ENCODE measurements at regions not wholly inside any gene's neighbourhood (a gene's known extent, or its start where the extent isn't known, plus 50 kb on each side); places are given as distances from the start of the nearest gene placed in this dataset.

DNA sequence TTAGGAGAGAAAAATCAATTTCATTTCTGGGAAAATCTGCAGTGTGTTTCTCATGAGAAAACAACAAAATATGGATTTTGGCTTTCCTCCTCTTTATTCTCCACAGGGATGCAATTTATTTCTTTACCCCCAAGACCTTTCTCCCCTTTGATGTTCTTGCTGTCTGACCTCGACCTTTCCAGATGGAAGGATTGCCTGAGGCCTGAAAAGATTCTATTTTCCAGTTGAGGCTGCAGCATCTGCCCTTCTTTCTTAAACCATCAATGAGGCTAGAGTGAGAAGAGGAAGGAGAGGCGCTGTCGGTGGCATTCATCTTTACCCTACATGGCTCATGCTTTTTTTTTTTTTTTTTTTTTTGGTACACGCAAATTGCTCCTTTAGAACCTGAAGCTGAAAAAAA lies 344.2 kb upstream of the BTBD3 start:
- no peak for TF ChIP-seq RXRA (CRISPR knock-in tag; IDR thresholded peaks at IDR 0.05)
- no peak for TF ChIP-seq ZNF230 (CRISPR knock-in tag; IDR thresholded peaks at IDR 0.05)
- TF ChIP-seq, protein P1, sequence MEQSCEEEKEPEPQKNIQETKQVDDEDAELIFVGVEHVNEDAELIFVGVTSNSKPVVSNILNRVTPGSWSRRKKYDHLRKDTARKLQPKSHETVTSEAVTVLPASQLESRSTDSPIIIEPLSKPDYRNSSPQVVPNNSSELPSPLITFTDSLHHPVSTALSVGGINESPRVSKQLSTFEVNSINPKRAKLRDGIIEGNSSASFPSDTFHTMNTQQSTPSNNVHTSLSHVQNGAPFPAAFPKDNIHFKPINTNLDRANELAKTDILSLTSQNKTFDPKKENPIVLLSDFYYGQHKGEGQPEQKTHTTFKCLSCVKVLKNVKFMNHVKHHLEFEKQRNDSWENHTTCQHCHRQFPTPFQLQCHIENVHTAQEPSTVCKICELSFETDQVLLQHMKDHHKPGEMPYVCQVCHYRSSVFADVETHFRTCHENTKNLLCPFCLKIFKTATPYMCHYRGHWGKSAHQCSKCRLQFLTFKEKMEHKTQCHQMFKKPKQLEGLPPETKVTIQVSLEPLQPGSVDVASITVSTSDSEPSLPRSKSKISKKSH (CRISPR knock-in tag; IDR thresholded peaks at IDR 0.05; ENCODE audit: borderline replicate concordance) = no peak
- TF ChIP-seq ZGPAT (CRISPR knock-in tag; IDR thresholded peaks at IDR 0.05) = no peak
- TF ChIP-seq HMGA1 (CRISPR knock-in tag; conservative IDR thresholded peaks at IDR 0.05) = no peak
- TF ChIP-seq RELA (CRISPR knock-in tag; IDR thresholded peaks at IDR 0.05) = no peak
- no peak for TF ChIP-seq CTCF (CRISPR knock-in tag; IDR thresholded peaks at IDR 0.05)
- TF ChIP-seq AGO1 (IDR thresholded peaks at IDR 0.05; ENCODE audit: low read depth, low read length, poor library complexity, severe bottlenecking) = no peak
- TF ChIP-seq POLR2A (IDR thresholded peaks at IDR 0.05; ENCODE audit: insufficient read depth in 1 of 2, low read depth in 2 of 2, low read length in 2 of 2) = no peak
- TF ChIP-seq IRX3 (CRISPR knock-in tag; IDR thresholded peaks at IDR 0.05; ENCODE audit: borderline replicate concordance, low read depth) = no peak
- no peak for TF ChIP-seq SP1 (IDR thresholded peaks at IDR 0.05)
- TF ChIP-seq SP1 (CRISPR knock-in tag; IDR thresholded peaks at IDR 0.05) = no peak
